WERI-Rb-1 (cell line): ENCODE measurements at regions not wholly inside any gene's neighbourhood (a gene's known extent, or its start where the extent isn't known, plus 50 kb on each side); places are given as distances from the start of the nearest gene placed in this dataset.

Experiments used
- DNase-seq: peaks from one replicate; pipeline ENCODE4 v3.0.0-alpha.2; 2020
- H3K27ac ChIP-seq: fragments of 250-450 bp; sonication (Bioruptor Pico); 2 replicates; pipeline ENCODE4 v1.5.1; 2020; ENCODE audit warnings: mild to moderate bottlenecking, moderate library complexity
- H3K27me3 ChIP-seq: fragments of 250-450 bp; sonication (Bioruptor Pico); 2 replicates; pipeline ENCODE4 v1.5.1; 2021; ENCODE audit warnings: mild to moderate bottlenecking, low read depth, moderate library complexity; ENCODE audit not compliant: insufficient read depth, severe bottlenecking
- H3K36me3 ChIP-seq: fragments of 250-450 bp; sonication (Bioruptor Pico); 2 replicates; pipeline ENCODE4 v1.5.1; 2020; ENCODE audit warnings: mild to moderate bottlenecking, moderate library complexity
- H3K4me3 ChIP-seq: 2 replicates; pipeline ENCODE4 v1.5.1; 2011; ENCODE audit warnings: low read depth, mild to moderate bottlenecking, control low read depth, low read length
- H3K9me3 ChIP-seq: fragments of 250-450 bp; sonication (Bioruptor Pico); 2 replicates; pipeline ENCODE4 v1.5.1; 2021; ENCODE audit warnings: mild to moderate bottlenecking, moderate library complexity; ENCODE audit not compliant: severe bottlenecking
- CTCF ChIP-seq: IDR thresholded peaks from 2 replicates; pipeline ENCODE4 v1.5.1; 2011; ENCODE audit warnings: low read depth, mild to moderate bottlenecking, control low read depth, inconsistent platforms, low read length

- H3K27ac ChIP-seq, result no peak overlapping the region
- TF ChIP-seq CTCF, result peak; percentile 65
- peaks cover 77% of the 10 kb centered on the region for H3K27me3 ChIP-seq
- DNase-seq, result peak; percentile 44
- H3K4me3 ChIP-seq, result peak overlapping the region; percentile 39
- H3K9me3 ChIP-seq, result no peaks in the 10 kb centered on the region
- H3K36me3 ChIP-seq, result no peaks in the 10 kb centered on the region
Measured at GRCh38 chr1:47709019-47709871, 271.4 kb downstream of the FOXD2 start.

DNA sequence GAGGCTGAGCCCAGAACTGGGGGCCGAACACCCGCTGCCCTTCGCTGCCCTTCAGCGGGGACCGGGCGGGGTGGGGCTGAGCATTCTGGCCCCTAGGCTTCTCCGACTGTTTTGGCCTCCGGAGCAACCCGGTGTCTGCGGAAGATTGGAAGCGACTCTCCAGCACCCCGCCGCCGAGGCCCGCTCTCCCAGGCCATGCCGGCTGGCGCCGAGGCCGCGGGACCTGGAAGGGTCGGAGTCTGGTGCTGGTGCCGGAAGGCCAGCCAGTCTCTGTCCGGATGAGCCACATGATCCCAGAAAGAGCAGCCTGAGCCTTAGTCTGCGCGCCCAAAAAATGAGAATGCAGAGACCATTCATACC, 272.0 kb downstream of the FOXD2 start:
- peaks cover 83% of the 10 kb centered on the region for H3K27me3 ChIP-seq
- DNase-seq, result no peak

GRCh38 chr1:47710329-47711071, 272.7 kb downstream of the FOXD2 start:
- no peak overlapping the region for H3K27ac ChIP-seq
- H3K36me3 ChIP-seq, result no peaks in the 10 kb centered on the region
- peak; percentile 99 for TF ChIP-seq CTCF
- peak; percentile 68 for DNase-seq
- H3K4me3 ChIP-seq, result peak overlapping the region; percentile 39
- peaks cover 90% of the 10 kb centered on the region for H3K27me3 ChIP-seq
- H3K9me3 ChIP-seq, result no peaks in the 10 kb centered on the region

More for the DNA sequence above, 272.0 kb downstream of the FOXD2 start:
- peak overlapping the region; percentile 39 for H3K4me3 ChIP-seq
- no peak overlapping the region for H3K27ac ChIP-seq
- H3K9me3 ChIP-seq, result no peaks in the 10 kb centered on the region
- no peaks in the 10 kb centered on the region for H3K36me3 ChIP-seq
- no peak for TF ChIP-seq CTCF
